Fibroblast of pulmonary artery (primary cell): ENCODE measurements at regions not wholly inside any gene's neighbourhood (a gene's known extent, or its start where the extent isn't known, plus 50 kb on each side); places are given as distances from the start of the nearest gene placed in this dataset.

Experiments
- DNase-seq: peaks from one replicate; pipeline ENCODE4 v3.0.0-alpha.2; 2010; ENCODE audit warnings: low read depth
- H3K4me3 ChIP-seq: replicated peaks from 2 replicates; pipeline ENCODE4 v1.5.1; 2011; ENCODE audit warnings: low read depth, mild to moderate bottlenecking, control low read depth, low read length, moderate library complexity
- CTCF ChIP-seq: IDR thresholded peaks from 2 replicates; pipeline ENCODE4 v1.5.1; 2011; ENCODE audit warnings: mild to moderate bottlenecking, control low read depth, low read length, inconsistent platforms; ENCODE audit errors: missing control alignments

- no peak for TF ChIP-seq CTCF
- H3K4me3 ChIP-seq = no peak overlapping the region
- no peak for DNase-seq
Measured at GRCh38 chr10:83564889-83565588, 574.3 kb upstream of the GHITM start.

DNA sequence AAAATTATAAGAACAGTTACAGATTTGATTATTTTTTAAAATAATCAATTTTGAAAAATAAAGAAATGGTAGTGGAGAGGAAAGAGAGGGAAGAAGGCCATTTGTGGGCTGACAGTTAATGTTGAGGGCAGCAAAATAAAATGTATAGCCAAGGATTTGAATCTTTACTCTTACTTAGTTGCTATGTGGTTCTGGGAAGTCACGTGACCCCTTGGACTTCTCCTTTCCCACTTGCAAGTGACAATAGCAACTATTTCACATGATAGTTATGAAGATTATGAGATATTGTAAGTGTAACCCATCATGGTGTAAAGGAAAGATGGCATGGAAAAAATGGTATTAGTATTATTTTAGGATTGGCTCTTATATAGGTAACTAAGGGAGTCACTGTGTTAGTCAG lies 567.3 kb upstream of the GHITM start:
- no peak overlapping the region for H3K4me3 ChIP-seq
- DNase-seq = no peak
- no peak for TF ChIP-seq CTCF

GRCh38 chr10:83574770-83575169 lies 564.5 kb upstream of the GHITM start:
- DNase-seq = no peak
- no peak for TF ChIP-seq CTCF
- H3K4me3 ChIP-seq = no peak overlapping the region

DNA sequence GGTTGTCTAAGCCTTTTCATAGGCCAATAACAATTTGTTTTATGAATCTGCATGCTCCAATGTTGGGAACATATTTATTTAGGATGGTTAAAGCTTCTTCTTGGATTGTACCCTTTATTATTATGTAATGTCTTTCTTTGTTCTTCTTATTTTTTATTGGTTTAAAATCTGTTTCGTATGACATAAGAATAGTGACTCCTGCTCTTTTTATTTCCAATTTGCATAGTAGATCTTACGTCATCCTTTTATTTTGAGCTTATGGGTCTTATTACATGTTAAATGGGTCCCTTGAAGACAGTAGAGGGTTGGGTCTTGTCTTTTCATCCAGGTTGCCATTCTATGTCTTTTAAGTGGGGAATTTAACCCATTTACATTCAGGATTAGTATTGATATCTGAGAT lies 561.9 kb upstream of the GHITM start:
- no peak overlapping the region for H3K4me3 ChIP-seq
- no peak for TF ChIP-seq CTCF
- no peak for DNase-seq

DNA sequence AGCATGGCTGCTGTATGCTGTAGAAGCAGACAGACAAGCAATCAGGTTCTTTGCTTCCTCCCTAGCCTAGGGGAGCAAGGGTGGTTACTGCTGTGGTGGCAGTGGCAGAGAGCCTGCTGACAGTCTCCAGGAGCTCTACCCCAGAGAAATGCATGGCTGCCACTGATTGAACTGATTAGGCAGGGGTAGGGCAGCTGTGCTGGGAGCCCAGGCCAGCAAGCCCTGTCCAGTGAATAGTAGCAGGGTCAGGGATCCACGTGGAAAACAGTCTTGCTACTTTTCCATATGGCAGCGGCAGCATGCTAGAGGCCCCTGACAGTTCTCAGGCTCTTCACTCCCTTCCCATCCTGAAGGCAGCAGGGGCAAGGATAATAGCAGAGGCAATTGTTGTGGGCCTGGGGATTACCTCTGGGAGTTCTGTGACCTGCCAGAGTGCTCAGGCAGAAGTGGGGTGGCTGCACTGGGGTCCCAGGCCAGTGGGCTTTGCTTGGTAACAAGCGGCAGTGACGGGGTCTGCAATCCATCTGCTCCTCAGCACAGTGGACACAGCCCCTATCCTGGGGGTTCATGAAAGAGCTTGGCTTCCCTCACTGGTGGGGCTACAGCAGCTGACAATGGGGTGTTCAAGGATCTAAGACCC lies 558.8 kb upstream of the GHITM start:
- no peak overlapping the region for H3K4me3 ChIP-seq
- DNase-seq = no peak
- no peak for TF ChIP-seq CTCF

- no peak for DNase-seq
- no peak overlapping the region for H3K4me3 ChIP-seq
- TF ChIP-seq CTCF = no peak
Measured at GRCh38 chr10:83582407-83583095, 556.8 kb upstream of the GHITM start.
